OCI-LY1 (cell line): ENCODE measurements at regions not wholly inside any gene's neighbourhood (a gene's known extent, or its start where the extent isn't known, plus 50 kb on each side); places are given as distances from the start of the nearest gene placed in this dataset.

Experiments
- H2AFZ ChIP-seq: fragments of 200-600 bp; sonication (generic), shearing (Covaris generic); 2 replicates; pipeline ENCODE4 v1.6.0; 2014; ENCODE audit warnings: antibody characterized with exemption, mild to moderate bottlenecking, low read length
- H3F3A ChIP-seq: fragments of 200-600 bp; sonication (generic), shearing (Covaris generic); 2 replicates; pipeline ENCODE4 v1.6.0; 2014; ENCODE audit warnings: mild to moderate bottlenecking, antibody characterized with exemption, low read length, moderate library complexity; ENCODE audit not compliant: insufficient read depth
- H3K27ac ChIP-seq: fragments of 200-600 bp; sonication (generic); 2 replicates; pipeline ENCODE4 v1.5.1; 2014; ENCODE audit warnings: low read length, mixed run types, mild to moderate bottlenecking, low read depth; ENCODE audit not compliant: poor library complexity, severe bottlenecking
- H3K27me3 ChIP-seq: fragments of 200-600 bp; sonication (generic); 2 replicates; pipeline ENCODE4 v1.6.0; 2014; ENCODE audit warnings: antibody characterized with exemption, mild to moderate bottlenecking, low read length, moderate library complexity; ENCODE audit not compliant: insufficient read depth
- H3K36me3 ChIP-seq: fragments of 200-600 bp; sonication (generic); 2 replicates; pipeline ENCODE4 v1.6.1; 2014; ENCODE audit warnings: mild to moderate bottlenecking, antibody characterized with exemption, low read length, moderate library complexity, mixed read lengths; ENCODE audit not compliant: insufficient read depth
- H3K4me1 ChIP-seq: fragments of 200-600 bp; sonication (generic); 2 replicates; pipeline ENCODE4 v1.5.1; 2014; ENCODE audit warnings: mild to moderate bottlenecking, low read length, moderate library complexity; ENCODE audit not compliant: insufficient read depth, severe bottlenecking
- H3K4me2 ChIP-seq: fragments of 200-600 bp; sonication (generic), shearing (Covaris generic); 2 replicates; pipeline ENCODE4 v1.6.1; 2014; ENCODE audit warnings: low read length
- H3K4me3 ChIP-seq: fragments of 200-600 bp; sonication (generic); 2 replicates; pipeline ENCODE4 v1.5.1; 2014; ENCODE audit warnings: low read length, low read depth, mild to moderate bottlenecking, mixed read lengths; ENCODE audit not compliant: poor library complexity, severe bottlenecking
- H3K79me2 ChIP-seq: fragments of 200-600 bp; shearing (Covaris generic); 2 replicates; pipeline ENCODE4 v1.6.1; 2016; ENCODE audit warnings: mixed run types, low read length, mixed read lengths; ENCODE audit not compliant: insufficient read depth
- H3K9ac ChIP-seq: fragments of 200-600 bp; sonication (generic), shearing (Covaris generic); 2 replicates; pipeline ENCODE4 v1.6.1; 2014; ENCODE audit warnings: mild to moderate bottlenecking, low read length, mixed read lengths
- H3K9me2 ChIP-seq: fragments of 200-600 bp; sonication (generic), shearing (Covaris generic); 2 replicates; pipeline ENCODE4 v1.6.1; 2014; ENCODE audit warnings: low read depth, mild to moderate bottlenecking, low read length, mixed read lengths
- H3K9me3 ChIP-seq: fragments of 200-600 bp; shearing (Covaris generic); 2 replicates; pipeline ENCODE4 v1.6.1; 2014; ENCODE audit warnings: low read length, mixed read lengths
- H4K20me1 ChIP-seq: fragments of 200-600 bp; sonication (generic), shearing (Covaris generic); 2 replicates; pipeline ENCODE4 v1.6.0; 2016; ENCODE audit warnings: mild to moderate bottlenecking, low read length; ENCODE audit not compliant: insufficient read depth
- CTCF ChIP-seq: fragments of 200-600 bp; sonication (generic), shearing (Covaris generic); IDR thresholded peaks from 2 replicates; pipeline ENCODE4 v1.5.1; 2017; ENCODE audit warnings: mild to moderate bottlenecking, antibody characterized with exemption, low read length, moderate library complexity, mixed read lengths
- EZH2 ChIP-seq: fragments of 200-600 bp; sonication (generic), shearing (Covaris generic); IDR thresholded peaks from 2 replicates; pipeline ENCODE4 v1.8.0; 2017; ENCODE audit warnings: borderline replicate concordance, mixed run types, mild to moderate bottlenecking, antibody characterized with exemption, low read length, moderate library complexity, mixed read lengths

DNA sequence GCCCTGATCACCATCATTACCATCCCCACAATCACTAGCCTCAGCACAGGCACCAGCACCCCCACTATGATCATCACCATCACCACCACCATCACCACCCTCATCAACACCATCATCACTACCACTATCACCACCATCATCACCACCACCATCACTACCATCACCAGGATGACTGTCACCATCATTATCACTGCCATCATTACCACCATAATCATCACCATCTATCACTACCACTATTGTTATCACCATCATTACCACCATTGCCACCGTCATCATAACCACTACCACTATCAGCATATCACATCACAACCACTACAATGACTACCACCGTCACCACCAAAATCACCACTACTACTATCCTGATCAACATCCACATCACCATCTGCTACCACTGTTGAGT is 57.3 kb upstream of the CASZ1 start:
- no peak overlapping the region for H2AFZ ChIP-seq

GRCh38 chr1:10854856-10855459 is 58.5 kb upstream of the CASZ1 start:
- Histone ChIP-seq H3F3A (no peaks in the 10 kb centered on the region), H3K27me3 (peaks cover 17% of the 10 kb centered on the region; the same call in 1 of the 2 replicates), H3K36me3 (no peaks in the 10 kb centered on the region), H2AFZ (no peak overlapping the region), H3K9me3 (no peaks in the 10 kb centered on the region), H4K20me1 (no peaks in the 10 kb centered on the region), H3K4me2 (no peak overlapping the region), H3K79me2 (no peaks in the 10 kb centered on the region), H3K4me3 (no peak overlapping the region), H3K9ac (no peak overlapping the region), H3K4me1 (no peaks in the 10 kb centered on the region), H3K27ac (no peak overlapping the region), H3K9me2 (no peaks in the 10 kb centered on the region)
- TF ChIP-seq CTCF (no peak), EZH2 (no peak)

More for the DNA sequence above, 57.3 kb upstream of the CASZ1 start:
- Histone ChIP-seq H3K9me2 (no peaks in the 10 kb centered on the region), H3K9ac (no peak overlapping the region), H3K27me3 (peaks cover 15% of the 10 kb centered on the region; the same call in 1 of the 2 replicates), H3K79me2 (no peaks in the 10 kb centered on the region), H3K36me3 (no peaks in the 10 kb centered on the region), H3K4me2 (no peak overlapping the region), H4K20me1 (no peaks in the 10 kb centered on the region), H3F3A (no peaks in the 10 kb centered on the region), H3K4me3 (no peak overlapping the region), H3K9me3 (no peaks in the 10 kb centered on the region), H3K27ac (no peak overlapping the region), H3K4me1 (no peaks in the 10 kb centered on the region)
- TF ChIP-seq EZH2 (no peak), CTCF (no peak)

- H3K4me2 ChIP-seq = no peak overlapping the region
- H3K9me3 ChIP-seq = no peaks in the 10 kb centered on the region
- no peaks in the 10 kb centered on the region for H3K36me3 ChIP-seq
- no peak for TF ChIP-seq CTCF
- no peak for TF ChIP-seq EZH2
- H3K9ac ChIP-seq = no peak overlapping the region
- H3K79me2 ChIP-seq = no peaks in the 10 kb centered on the region
- H3K27me3 ChIP-seq = peaks cover 17% of the 10 kb centered on the region; the same call in 1 of the 2 replicates
- no peaks in the 10 kb centered on the region for H3F3A ChIP-seq
- no peaks in the 10 kb centered on the region for H3K4me1 ChIP-seq
- H4K20me1 ChIP-seq = no peaks in the 10 kb centered on the region
- H3K9me2 ChIP-seq = no peaks in the 10 kb centered on the region
- no peak overlapping the region for H2AFZ ChIP-seq
- H3K4me3 ChIP-seq = no peak overlapping the region
- H3K27ac ChIP-seq = no peak overlapping the region
These were observed 59.8 kb upstream of the CASZ1 start for GRCh38 chr1:10856176-10856683.
